Brain pericyte (primary cell): ENCODE measurements at regions not wholly inside any gene's neighbourhood (a gene's known extent, or its start where the extent isn't known, plus 50 kb on each side); places are given as distances from the start of the nearest gene placed in this dataset.
"Not testable (repeated sequence)": the region's sequence is repeated elsewhere in the genome, so short reads cannot be mapped to it uniquely, and the experiment has no call there.

ENCODE experiments used
- DNase-seq: peaks from one replicate; pipeline ENCODE4 v3.0.0-alpha.2; 2012; ENCODE audit warnings: low read depth, low spot score

- DNase-seq, result no peak
Measured at GRCh38 chr7:125257617-125258016, 328.0 kb upstream of the POT1 start.

- DNase-seq, result no peak
Measured at GRCh38 chr7:125256446-125256845, 326.8 kb upstream of the POT1 start.

- no peak for DNase-seq
Measured at GRCh38 chr7:125255810-125256209, 326.2 kb upstream of the POT1 start.

GRCh38 chr7:125254566-125254965 lies 324.9 kb upstream of the POT1 start:
- DNase-seq, result no peak

- no peak for DNase-seq
Measured at GRCh38 chr7:125253452-125254190, 324.0 kb upstream of the POT1 start.

- DNase-seq, result no peak
Measured at GRCh38 chr7:125247514-125248098, 318.0 kb upstream of the POT1 start.

GRCh38 chr7:125246706-125247105 lies 317.1 kb upstream of the POT1 start:
- no peak for DNase-seq

- no peak for DNase-seq
Measured at GRCh38 chr7:125241548-125241947, 311.9 kb upstream of the POT1 start.

GRCh38 chr7:125222596-125222995 lies 293.0 kb upstream of the POT1 start:
- no peak for DNase-seq

- DNase-seq, result no peak
Measured at GRCh38 chr7:125218076-125218475, 288.5 kb upstream of the POT1 start.

- no peak for DNase-seq
Measured at GRCh38 chr7:125201002-125201401, 271.4 kb upstream of the POT1 start.

- DNase-seq, result no peak
Measured at GRCh38 chr7:125197731-125198393, 268.2 kb upstream of the POT1 start.

- no peak for DNase-seq
Measured at GRCh38 chr7:125195156-125195555, 265.5 kb upstream of the POT1 start.

- DNase-seq, result no peak
Measured at GRCh38 chr7:125193263-125193662, 263.6 kb upstream of the POT1 start.

GRCh38 chr7:125184801-125185200 lies 255.2 kb upstream of the POT1 start:
- no peak for DNase-seq

- DNase-seq, result not testable (repeated sequence)
Measured at GRCh38 chr7:125181569-125182267, 252.1 kb upstream of the POT1 start.

- no peak for DNase-seq
Measured at GRCh38 chr7:125173571-125173970, 243.9 kb upstream of the POT1 start.

- DNase-seq, result no peak
Measured at GRCh38 chr7:125169088-125169487, 239.5 kb upstream of the POT1 start.

GRCh38 chr7:125154930-125155329 lies 225.3 kb upstream of the POT1 start:
- no peak for DNase-seq

- peak; percentile 12 for DNase-seq
Measured at GRCh38 chr7:125149151-125149550, 219.5 kb upstream of the POT1 start.

GRCh38 chr7:125147047-125147446 lies 217.4 kb upstream of the POT1 start:
- DNase-seq, result no peak

GRCh38 chr7:125136755-125137532 lies 207.3 kb upstream of the POT1 start:
- DNase-seq, result no peak
